Coronary artery (tissue), 2 donors: ENCODE measurements at regions not wholly inside any gene's neighbourhood (a gene's known extent, or its start where the extent isn't known, plus 50 kb on each side); places are given as distances from the start of the nearest gene placed in this dataset.

Experiments
- DNase-seq: peaks from one replicate; pipeline ENCODE4 v3.0.0-alpha.2; 2017; ENCODE audit warnings: low spot score
- H3K27ac ChIP-seq, 2 donors: fragments of 200-600 bp; sonication (generic); one replicate each; pipeline ENCODE4 v1.5.1; 2016 to 2019
- H3K4me3 ChIP-seq: fragments of 200-600 bp; sonication (generic); 2 replicates; pipeline ENCODE4 v1.5.1; 2016; ENCODE audit warnings: mild to moderate bottlenecking, moderate library complexity
- TF ChIP-seq, protein P1 (sequence below): fragments of 200-600 bp; sonication (generic); IDR thresholded peaks from one replicate; pipeline ENCODE4 v1.5.1; 2019; ENCODE audit warnings: antibody characterized with exemption

DNA sequence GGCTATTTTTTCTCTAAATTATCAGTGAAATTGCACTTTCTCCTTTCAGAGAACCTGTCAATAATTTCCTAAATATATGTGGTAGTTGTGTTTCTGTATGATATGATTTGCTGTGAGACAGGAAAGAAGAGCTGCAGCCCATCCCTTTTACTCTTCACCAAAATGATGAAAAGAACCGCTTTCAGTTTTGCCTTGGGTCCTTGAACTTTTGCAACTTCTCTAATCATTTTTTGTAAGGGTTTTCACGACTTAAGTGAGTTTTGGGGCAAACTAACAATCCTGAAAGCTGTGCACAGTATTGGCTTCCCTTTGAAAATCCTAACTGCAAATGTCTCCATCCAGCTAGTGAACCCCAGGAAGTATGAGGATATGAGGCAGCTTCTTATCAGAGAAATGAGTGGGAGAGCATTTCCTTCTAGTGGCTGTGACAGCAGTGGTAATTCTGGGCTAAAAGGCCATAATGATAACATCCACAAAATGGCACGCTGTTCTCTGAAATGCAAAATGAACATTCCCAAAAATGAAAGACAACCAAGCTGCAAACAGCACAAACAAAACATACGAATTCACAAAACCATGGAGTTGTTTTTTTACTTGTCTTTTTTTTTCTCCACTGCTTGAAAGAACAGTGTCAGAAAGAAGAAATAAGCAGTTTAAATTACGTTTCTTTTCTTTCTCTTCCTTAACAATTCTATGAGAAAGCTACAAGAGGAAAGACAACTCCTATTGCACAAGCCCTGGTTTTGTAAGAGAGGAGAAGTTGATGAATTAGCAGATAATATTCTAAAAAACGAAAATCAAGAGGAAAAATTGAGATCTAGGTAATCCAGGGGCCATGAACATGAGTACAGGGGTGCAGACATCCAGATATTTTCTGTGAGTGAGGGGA, 1291.6 kb upstream of the ZEB2 start:
- Histone ChIP-seq H3K4me3 (peak overlapping the region; percentile 24), H3K27ac (peak overlapping the region in 1 of 2 donors; percentile 57)
- no peak for DNase-seq
- TF ChIP-seq, protein P1, sequence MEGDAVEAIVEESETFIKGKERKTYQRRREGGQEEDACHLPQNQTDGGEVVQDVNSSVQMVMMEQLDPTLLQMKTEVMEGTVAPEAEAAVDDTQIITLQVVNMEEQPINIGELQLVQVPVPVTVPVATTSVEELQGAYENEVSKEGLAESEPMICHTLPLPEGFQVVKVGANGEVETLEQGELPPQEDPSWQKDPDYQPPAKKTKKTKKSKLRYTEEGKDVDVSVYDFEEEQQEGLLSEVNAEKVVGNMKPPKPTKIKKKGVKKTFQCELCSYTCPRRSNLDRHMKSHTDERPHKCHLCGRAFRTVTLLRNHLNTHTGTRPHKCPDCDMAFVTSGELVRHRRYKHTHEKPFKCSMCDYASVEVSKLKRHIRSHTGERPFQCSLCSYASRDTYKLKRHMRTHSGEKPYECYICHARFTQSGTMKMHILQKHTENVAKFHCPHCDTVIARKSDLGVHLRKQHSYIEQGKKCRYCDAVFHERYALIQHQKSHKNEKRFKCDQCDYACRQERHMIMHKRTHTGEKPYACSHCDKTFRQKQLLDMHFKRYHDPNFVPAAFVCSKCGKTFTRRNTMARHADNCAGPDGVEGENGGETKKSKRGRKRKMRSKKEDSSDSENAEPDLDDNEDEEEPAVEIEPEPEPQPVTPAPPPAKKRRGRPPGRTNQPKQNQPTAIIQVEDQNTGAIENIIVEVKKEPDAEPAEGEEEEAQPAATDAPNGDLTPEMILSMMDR: no peak

DNA sequence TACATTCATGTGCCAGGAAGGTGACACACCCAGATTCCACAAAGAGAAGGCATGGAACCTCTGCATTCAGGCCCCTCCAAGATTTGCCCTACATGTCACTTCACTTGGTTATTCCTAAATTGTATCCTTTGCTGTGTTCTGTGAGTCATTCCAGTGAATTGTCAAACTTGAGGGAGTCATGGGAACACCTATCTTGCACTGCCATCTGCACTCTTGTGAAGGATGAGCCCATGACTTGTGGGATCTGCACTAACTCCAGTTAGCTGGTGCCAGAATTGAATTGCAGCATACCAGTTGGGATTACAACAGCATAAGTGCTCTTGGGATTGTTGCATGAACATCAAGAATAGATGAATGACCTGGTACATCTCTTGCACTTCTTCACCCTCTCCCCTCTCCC, 1288.0 kb upstream of the ZEB2 start:
- Histone ChIP-seq H3K27ac (no peak overlapping the region), H3K4me3 (no peak overlapping the region)
- TF ChIP-seq, protein P1: no peak
- DNase-seq: no peak

DNA sequence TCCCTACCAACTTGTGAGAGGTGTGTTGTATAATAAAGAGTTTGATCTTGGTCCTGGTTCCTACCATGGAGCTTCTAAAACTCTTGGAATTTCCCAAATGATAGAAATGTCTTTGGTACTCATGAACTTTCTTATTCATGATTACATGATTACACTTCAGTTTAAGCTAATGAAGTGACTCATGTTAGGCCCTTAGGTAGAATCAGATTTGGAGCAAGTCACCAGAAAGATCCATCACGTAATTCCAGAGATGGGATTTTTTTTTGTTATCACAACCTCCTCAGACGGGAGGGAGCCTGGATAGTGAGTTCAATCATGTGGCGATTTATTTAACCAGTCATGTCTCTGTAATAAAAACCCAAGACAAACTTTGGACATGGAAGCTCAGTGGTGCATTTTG, 1287.6 kb upstream of the ZEB2 start:
- TF ChIP-seq, protein P1: no peak
- Histone ChIP-seq H3K27ac (no peak overlapping the region), H3K4me3 (no peak overlapping the region)
- DNase-seq: no peak

DNA sequence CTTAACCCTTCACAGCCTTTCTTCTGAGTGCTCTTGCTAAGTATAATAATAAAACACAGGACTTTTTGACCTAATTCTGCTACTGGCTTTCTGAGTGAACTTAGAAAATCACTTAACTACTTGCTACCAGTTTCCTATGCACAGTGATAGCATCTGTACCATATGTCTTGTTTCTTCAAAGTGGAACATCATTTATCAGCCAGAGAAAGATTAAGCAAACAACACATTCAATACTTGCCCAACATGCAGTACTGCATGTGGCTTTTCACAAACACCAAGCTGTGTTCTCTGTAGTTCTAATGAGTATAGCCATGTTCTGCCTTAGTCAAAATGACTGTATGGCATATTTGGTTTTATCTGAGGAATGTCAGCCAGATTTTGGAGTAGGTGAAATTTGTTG, 1286.6 kb upstream of the ZEB2 start:
- TF ChIP-seq, protein P1: no peak
- Histone ChIP-seq H3K4me3 (no peak overlapping the region), H3K27ac (no peak overlapping the region)
- no peak for DNase-seq

DNA sequence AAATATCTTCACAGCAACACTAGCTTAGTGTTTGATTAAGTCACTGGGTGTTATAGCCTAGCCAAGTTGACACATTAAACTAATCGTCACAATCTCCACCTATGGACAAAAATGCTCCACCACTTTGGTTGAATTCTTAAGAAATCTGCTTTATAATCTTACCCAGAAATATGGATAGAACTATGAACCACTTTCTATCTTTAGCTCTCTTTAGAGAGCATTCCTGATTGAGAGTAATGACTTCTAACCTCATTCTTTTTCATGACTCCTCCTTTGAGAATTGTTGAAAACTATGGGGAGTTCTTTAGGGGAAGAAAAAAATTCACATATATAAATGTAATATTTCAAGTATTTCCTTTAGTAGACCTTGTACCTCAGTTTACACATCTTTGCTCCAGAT, 1282.2 kb upstream of the ZEB2 start:
- H3K27ac ChIP-seq: no peak overlapping the region
- DNase-seq: no peak
- TF ChIP-seq, protein P1: no peak
- no peak overlapping the region for H3K4me3 ChIP-seq

DNA sequence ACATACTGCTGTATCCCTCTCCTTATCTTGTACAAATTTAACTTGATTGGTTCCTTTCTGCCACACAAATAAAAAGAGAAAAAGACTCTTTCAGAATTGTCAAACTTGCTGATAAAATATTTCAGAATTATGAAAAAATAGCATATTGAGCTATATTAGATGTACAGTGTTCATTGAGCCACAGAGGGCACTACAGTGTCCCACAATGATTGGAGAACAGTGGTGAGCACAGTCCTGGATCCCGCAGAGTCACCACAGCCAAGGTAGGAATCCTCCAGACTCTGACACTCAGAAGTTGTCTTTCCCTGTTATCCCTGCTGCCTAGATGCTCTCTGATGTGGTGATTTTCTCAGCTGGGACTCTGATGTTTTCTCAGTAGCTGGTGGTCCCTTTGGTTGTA, 1281.3 kb upstream of the ZEB2 start:
- no peak for DNase-seq
- TF ChIP-seq, protein P1: no peak
- H3K27ac ChIP-seq: no peak overlapping the region
- no peak overlapping the region for H3K4me3 ChIP-seq
